Muscle layer of duodenum (tissue), 2 donors: ENCODE measurements at regions not wholly inside any gene's neighbourhood (a gene's known extent, or its start where the extent isn't known, plus 50 kb on each side); places are given as distances from the start of the nearest gene placed in this dataset.
"Not testable (repeated sequence)": the region's sequence is repeated elsewhere in the genome, so short reads cannot be mapped to it uniquely, and the experiment has no call there.

Experiments used
- H3K27ac ChIP-seq: one replicate; pipeline ENCODE4 v1.7.0; 2013; ENCODE audit warnings: mild to moderate bottlenecking, low read length
- H3K27me3 ChIP-seq: one replicate; pipeline ENCODE4 v1.7.0; 2013; ENCODE audit warnings: low read depth, mild to moderate bottlenecking, control low read depth, low read length
- H3K36me3 ChIP-seq, 2 donors: one replicate each; pipeline ENCODE4 v1.7.0; 2013; ENCODE audit warnings: low read length in 2 of 2, control low read depth in 1 of 2, mild to moderate bottlenecking in 1 of 2; ENCODE audit not compliant: insufficient read depth in 2 of 2, control insufficient read depth in 1 of 2
- H3K4me1 ChIP-seq, 2 donors: one replicate each; pipeline ENCODE4 v1.7.0; 2013; ENCODE audit warnings: low read length in 2 of 2, mild to moderate bottlenecking in 2 of 2, control low read depth in 1 of 2, moderate library complexity in 1 of 2; ENCODE audit not compliant: insufficient read depth in 2 of 2, control insufficient read depth in 1 of 2
- H3K4me3 ChIP-seq, 2 donors: one replicate each; pipeline ENCODE4 v1.7.0; 2013; ENCODE audit warnings: low read length in 2 of 2, low read depth in 1 of 2, mild to moderate bottlenecking in 1 of 2
- H3K9me3 ChIP-seq, 2 donors: one replicate each; pipeline ENCODE4 v1.7.0; 2013; ENCODE audit warnings: low read length in 2 of 2, control low read depth in 1 of 2, mild to moderate bottlenecking in 1 of 2; ENCODE audit not compliant: control insufficient read depth in 1 of 2
- donor health status: healthy.

- H3K4me1 ChIP-seq, result no peaks in the 10 kb centered on the region
- H3K27me3 ChIP-seq, result no peaks in the 10 kb centered on the region
- no peak overlapping the region for H3K27ac ChIP-seq
- H3K4me3 ChIP-seq, result no peak overlapping the region
- H3K36me3 ChIP-seq, result no peaks in the 10 kb centered on the region
- H3K9me3 ChIP-seq, result no peaks in the 10 kb centered on the region
These were observed 1244.2 kb downstream of the DIAPH3 start for GRCh38 chr13:58919551-58919950.

GRCh38 chr13:58921129-58921528, 1242.6 kb downstream of the DIAPH3 start:
- H3K4me1 ChIP-seq, result no peaks in the 10 kb centered on the region
- H3K27me3 ChIP-seq, result no peaks in the 10 kb centered on the region
- no peak overlapping the region for H3K27ac ChIP-seq
- H3K9me3 ChIP-seq, result no peaks in the 10 kb centered on the region
- no peak overlapping the region for H3K4me3 ChIP-seq
- no peaks in the 10 kb centered on the region for H3K36me3 ChIP-seq

- H3K4me1 ChIP-seq, result no peaks in the 10 kb centered on the region
- H3K27me3 ChIP-seq, result no peaks in the 10 kb centered on the region
- no peak overlapping the region for H3K27ac ChIP-seq
These were observed 1236.9 kb downstream of the DIAPH3 start for GRCh38 chr13:58926858-58927257.

GRCh38 chr13:58933475-58933874, 1230.3 kb downstream of the DIAPH3 start:
- no peaks in the 10 kb centered on the region for H3K9me3 ChIP-seq
- H3K36me3 ChIP-seq, result no peaks in the 10 kb centered on the region
- H3K27me3 ChIP-seq, result no peaks in the 10 kb centered on the region
- no peak overlapping the region for H3K27ac ChIP-seq
- no peaks in the 10 kb centered on the region for H3K4me1 ChIP-seq
- no peak overlapping the region for H3K4me3 ChIP-seq

More at GRCh38 chr13:58926858-58927257, 1236.9 kb downstream of the DIAPH3 start:
- no peaks in the 10 kb centered on the region for H3K36me3 ChIP-seq
- no peaks in the 10 kb centered on the region for H3K9me3 ChIP-seq
- no peak overlapping the region for H3K4me3 ChIP-seq

GRCh38 chr13:58935689-58936088, 1228.0 kb downstream of the DIAPH3 start:
- no peak overlapping the region for H3K4me3 ChIP-seq
- no peaks in the 10 kb centered on the region for H3K36me3 ChIP-seq
- no peak overlapping the region for H3K27ac ChIP-seq
- H3K4me1 ChIP-seq, result no peaks in the 10 kb centered on the region
- no peaks in the 10 kb centered on the region for H3K9me3 ChIP-seq
- H3K27me3 ChIP-seq, result no peaks in the 10 kb centered on the region

- Histone ChIP-seq H3K4me1 (no peaks in the 10 kb centered on the region), H3K27me3 (no peaks in the 10 kb centered on the region), H3K27ac (no peak overlapping the region), H3K4me3 (no peak overlapping the region), H3K36me3 (no peaks in the 10 kb centered on the region), H3K9me3 (peaks cover 0 to 14% of the 10 kb centered on the region in 2 donors)
These were observed 1217.5 kb downstream of the DIAPH3 start for GRCh38 chr13:58946274-58946673.

- no peaks in the 10 kb centered on the region for H3K4me1 ChIP-seq
- no peaks in the 10 kb centered on the region for H3K27me3 ChIP-seq
- no peaks in the 10 kb centered on the region for H3K36me3 ChIP-seq
- no peak overlapping the region for H3K4me3 ChIP-seq
- peaks cover 0 to 14% of the 10 kb centered on the region in 2 donors for H3K9me3 ChIP-seq
- H3K27ac ChIP-seq, result no peak overlapping the region
These were observed 1214.1 kb downstream of the DIAPH3 start for GRCh38 chr13:58949646-58950045.

- Histone ChIP-seq H3K4me3 (no peak overlapping the region), H3K4me1 (no peaks in the 10 kb centered on the region), H3K36me3 (no peaks in the 10 kb centered on the region), H3K9me3 (peaks cover 0 to 14% of the 10 kb centered on the region in 2 donors), H3K27me3 (no peaks in the 10 kb centered on the region), H3K27ac (no peak overlapping the region)
These were observed 1212.8 kb downstream of the DIAPH3 start for GRCh38 chr13:58950911-58951310.

GRCh38 chr13:58953638-58954037, 1210.1 kb downstream of the DIAPH3 start:
- Histone ChIP-seq H3K4me3 (no peak overlapping the region), H3K27ac (no peak overlapping the region), H3K27me3 (no peaks in the 10 kb centered on the region), H3K9me3 (peaks cover 0 to 14% of the 10 kb centered on the region in 2 donors), H3K4me1 (no peaks in the 10 kb centered on the region), H3K36me3 (no peaks in the 10 kb centered on the region)

- Histone ChIP-seq H3K9me3 (no peaks in the 10 kb centered on the region), H3K27ac (no peak overlapping the region), H3K4me3 (no peak overlapping the region), H3K36me3 (no peaks in the 10 kb centered on the region), H3K27me3 (no peaks in the 10 kb centered on the region), H3K4me1 (no peaks in the 10 kb centered on the region)
These were observed 1208.0 kb downstream of the DIAPH3 start for GRCh38 chr13:58955546-58956385.

GRCh38 chr13:58958097-58958496, 1205.6 kb downstream of the DIAPH3 start:
- H3K9me3 ChIP-seq, H3K27ac ChIP-seq, H3K4me1 ChIP-seq, H3K36me3 ChIP-seq, H3K4me3 ChIP-seq, H3K27me3 ChIP-seq: not testable (repeated sequence)

- Histone ChIP-seq H3K27ac (no peak overlapping the region), H3K4me3 (no peak overlapping the region), H3K36me3 (no peaks in the 10 kb centered on the region), H3K27me3 (no peaks in the 10 kb centered on the region), H3K9me3 (no peaks in the 10 kb centered on the region), H3K4me1 (no peaks in the 10 kb centered on the region)
These were observed 1202.8 kb downstream of the DIAPH3 start for GRCh38 chr13:58960888-58961287.
